K562 (cell line): ENCODE measurements at regions not wholly inside any gene's neighbourhood (a gene's known extent, or its start where the extent isn't known, plus 50 kb on each side); places are given as distances from the start of the nearest gene placed in this dataset.

Experiments used
- ATAC-seq: fragments of 200-7000 bp; cut with Tn5 transposase; 3 replicates; pipeline ENCODE4 v1.9.1; 2020; ENCODE audit warnings: moderate library complexity
- BruUV-seq: library from RNA; stranded (reverse); fragments of 400-500 nt; replicated peaks from 2 replicates; lab custom pipeline; 2021; lab: Mats Ljungman, UMichigan
- CTCF ChIA-PET: fragments of 300-600 bp; formaldehyde crosslinking; extraction: SDS; loops from one replicate; lab custom pipeline; 2021; ENCODE audit warnings: low intra/inter-chr PET ratio; lab: Yijun Ruan, JAX
- POLR2A ChIA-PET: fragments of 300-600, 350-650 bp; sonication (Branson Sonifier 250); formaldehyde crosslinking; extraction: SDS; loops from one replicate; lab custom pipeline; 2021; ENCODE audit warnings: antibody characterized with exemption, inconsistent platforms; lab: Yijun Ruan, JAX
- DNase-seq, 4 experiments: peaks; one replicate each; pipeline versions ENCODE4 v3.0.0 to v3.0.0-alpha.2; 2011 to 2018; ENCODE audit warnings: low spot score in 3 of 4, mixed read lengths in 3 of 4; ENCODE audit errors: extremely low read depth in 1 of 4
- FAIRE-seq: peaks from 2 replicates; lab custom pipeline; 2011; peaks lifted over from hg19 to GRCh38; lab: Jason Lieb, UNC
- H2AFZ ChIP-seq: 2 replicates; pipeline ENCODE4 v1.6.0; 2011; ENCODE audit warnings: low read depth, low read length, control low read depth, inconsistent platforms
- H3K27ac ChIP-seq: fragments of 200-600 bp; 3 replicates; pipeline ENCODE4 v1.8.0; 2011; ENCODE audit warnings: low read depth, mild to moderate bottlenecking, control low read depth, inconsistent platforms, low read length, moderate library complexity, mixed read lengths; ENCODE audit errors: extremely low read depth
- H3K27me3 ChIP-seq, 2 experiments: fragments of 300-600 bp in 1 of 2; 2 replicates in 1 of 2; 3 replicates in 1 of 2; pipeline versions ENCODE4 v1.6.0 to v1.8.0; 2011; ENCODE audit warnings: inconsistent platforms in 2 of 2, low read length in 2 of 2, mild to moderate bottlenecking in 1 of 2, mixed read lengths in 1 of 2, moderate library complexity in 1 of 2; ENCODE audit not compliant: control insufficient read depth in 2 of 2, insufficient read depth in 2 of 2
- H3K36me3 ChIP-seq: fragments of 300-600 bp; 3 replicates; pipeline ENCODE4 v1.8.0; 2011; ENCODE audit warnings: mild to moderate bottlenecking, low read length, inconsistent platforms; ENCODE audit not compliant: control insufficient read depth, insufficient read depth
- H3K4me1 ChIP-seq, 2 experiments: fragments of 200-600 bp in 1 of 2; replicated peaks in 1 of 2; 2 replicates in 1 of 2; 3 replicates in 1 of 2; pipeline versions ENCODE4 v1.5.1 to v1.8.0; 2011; ENCODE audit warnings: inconsistent platforms in 2 of 2, low read length in 2 of 2, mild to moderate bottlenecking in 1 of 2, mixed read lengths in 1 of 2, moderate library complexity in 1 of 2; ENCODE audit not compliant: control insufficient read depth in 2 of 2, insufficient read depth in 2 of 2
- H3K4me2 ChIP-seq: 2 replicates; pipeline ENCODE4 v1.6.1; 2011; ENCODE audit warnings: low read length, control low read depth, inconsistent platforms, mixed read lengths; ENCODE audit not compliant: insufficient read depth
- H3K4me3 ChIP-seq: fragments of 200-600 bp; sonication (generic), shearing (Covaris generic); 2 replicates; pipeline ENCODE4 v1.5.1; 2016; ENCODE audit warnings: control low read depth, inconsistent platforms
- H3K79me2 ChIP-seq: fragments of 200-600 bp; 3 replicates; pipeline ENCODE4 v1.8.0; 2011; ENCODE audit warnings: low read length, inconsistent platforms; ENCODE audit not compliant: control insufficient read depth, insufficient read depth
- H3K9ac ChIP-seq, 2 experiments: 2 replicates each; pipeline versions ENCODE4 v1.6.0 to v1.6.1; 2011; ENCODE audit warnings: low read depth in 2 of 2, low read length in 2 of 2, control low read depth in 1 of 2, inconsistent platforms in 1 of 2, mild to moderate bottlenecking in 1 of 2, mixed read lengths in 1 of 2; ENCODE audit not compliant: insufficient read depth in 1 of 2
- H3K9me1 ChIP-seq: one replicate; pipeline ENCODE4 v1.6.0; 2011; ENCODE audit warnings: inconsistent platforms, mild to moderate bottlenecking, low read length, moderate library complexity; ENCODE audit not compliant: control insufficient read depth, insufficient read depth
- H3K9me3 ChIP-seq: replicated peaks from 2 replicates; pipeline ENCODE4 v1.5.1; 2011; ENCODE audit warnings: low read depth, low read length, inconsistent platforms; ENCODE audit not compliant: control insufficient read depth, insufficient read depth
- H4K20me1 ChIP-seq: replicated peaks from 2 replicates; pipeline ENCODE4 v1.6.1; 2011; ENCODE audit warnings: low read length, inconsistent platforms, mixed read lengths; ENCODE audit not compliant: control insufficient read depth, insufficient read depth
- BACH1 ChIP-seq: fragments of 200-800 bp; sonication (Bioruptor generic); IDR thresholded peaks from 2 replicates; pipeline ENCODE4 v1.6.1; 2016; ENCODE audit warnings: missing genetic modification characterization, missing compliant biosample characterization
- CHD2 ChIP-seq: IDR thresholded peaks from 2 replicates; pipeline ENCODE4 v1.6.1; 2011; ENCODE audit warnings: low read depth, low read length
- GTF2A2 ChIP-seq: IDR thresholded peaks from 2 replicates; pipeline ENCODE4 v1.6.1; 2016; ENCODE audit warnings: mild to moderate bottlenecking, missing genetic modification characterization, missing compliant biosample characterization
- HNRNPLL ChIP-seq: fragments of 200-400 bp; formaldehyde crosslinking; IDR thresholded peaks from 2 replicates; pipeline ENCODE4 v1.6.1; 2017; ENCODE audit warnings: low read length, low read depth, mild to moderate bottlenecking; ENCODE audit not compliant: poor library complexity, severe bottlenecking
- LARP7 ChIP-seq: fragments of 450-650 bp; IDR thresholded peaks from 2 replicates; pipeline ENCODE4 v1.6.1; 2016
- MXD1 ChIP-seq: fragments of 250-450 bp; sonication (Bioruptor Pico); IDR thresholded peaks from 2 replicates; pipeline ENCODE4 v1.8.0; 2021; ENCODE audit warnings: borderline replicate concordance, mild to moderate bottlenecking, moderate library complexity; ENCODE audit not compliant: poor library complexity, severe bottlenecking
- POLR2A ChIP-seq: fragments of 450-650 bp; conservative IDR thresholded peaks from 2 replicates; pipeline ENCODE4 v1.6.1; 2016
- SMARCC2 ChIP-seq: fragments of 450-650 bp; IDR thresholded peaks from 2 replicates; pipeline ENCODE4 v1.6.1; 2017; ENCODE audit warnings: antibody characterized with exemption, moderate library complexity, mild to moderate bottlenecking, low read depth
- TCFL5 ChIP-seq: fragments of 250-450 bp; sonication (Bioruptor Pico); conservative IDR thresholded peaks from 2 replicates; pipeline ENCODE4 v1.6.1; 2021; ENCODE audit warnings: mild to moderate bottlenecking, moderate library complexity, matching md5 sums
- U2AF1 ChIP-seq: fragments of 200-400 bp; formaldehyde crosslinking; optimal IDR thresholded peaks from 2 replicates; pipeline ENCODE3; 2017; ENCODE audit warnings: mild to moderate bottlenecking, low read depth, low read length, moderate library complexity
- ZC3H11A ChIP-seq: IDR thresholded peaks from 2 replicates; pipeline ENCODE4 v1.6.1; 2012; ENCODE audit warnings: low read depth, low read length, improper control_type of control experiment
- ZFP1 ChIP-seq: fragments of 450-650 bp; formaldehyde crosslinking; IDR thresholded peaks from 2 replicates; pipeline ENCODE4 v1.4.0; 2020; ENCODE audit warnings: mild to moderate bottlenecking, mixed read lengths
- WGBS: fragments of 100-300 bp; shearing (Covaris generic); methylation state at CpG from one replicate; pipeline ENCODE4 v1.1.6; 2016; ENCODE audit warnings: low coverage, mixed read lengths; ENCODE audit not compliant: insufficient coverage; ENCODE audit errors: missing lambda C conversion rate; 5-methylcytosine and 5-hydroxymethylcytosine counted together
- in situ Hi-C: fragments of 300-500 bp; cut with MboI; formaldehyde crosslinking; loops from 4 replicates; pipeline ENCODE4 v1.15.0; 2018; ENCODE audit warnings: inconsistent platforms, mixed read lengths
- intact Hi-C: fragments of 100-400 bp; cut with micrococcal nuclease; formaldehyde crosslinking; loops from 2 replicates; pipeline ENCODE4 v1.14.2; 2022

- Histone ChIP-seq H3K4me1 (no peaks in the 10 kb centered on the region), H3K79me2 (no peaks in the 10 kb centered on the region), H3K9ac (no peak overlapping the region), H3K4me2 (no peak overlapping the region), H3K9me3 (no peaks in the 10 kb centered on the region), H3K36me3 (no peaks in the 10 kb centered on the region), H3K9me1 (no peaks in the 10 kb centered on the region), H3K27ac (no peak overlapping the region), H4K20me1 (no peaks in the 10 kb centered on the region), H3K27me3 (no peaks in the 10 kb centered on the region), H3K4me3 (no peak overlapping the region), H2AFZ (no peak overlapping the region)
- in situ Hi-C loops (no loop called here), intact Hi-C loops (no loop called here)
- 0% methylated on average over 2 of the region's 2 CpGs for WGBS
- no peak for DNase-seq
- TF ChIP-seq HNRNPLL (no peak), BACH1 (tag) (no peak), U2AF1 (no peak), SMARCC2 (no peak), TCFL5 (no peak), MXD1 (no peak), ZC3H11A (no peak), ZFP1 (CRISPR knock-in tag) (no peak), CHD2 (no peak), LARP7 (no peak), GTF2A2 (tag) (no peak), POLR2A (no peak)
- ATAC-seq, result no peak
- BruUV-seq, result no TSS peak
- ChIA-PET CTCF (no interaction called here), POLR2A (interaction anchor here (0.6 kb wide), 1 partner anchor 100 kb away, joined by 3 read pairs; no protein-coding TSS in a partner anchor)
- FAIRE-seq, result no peak
Observed at GRCh38 chr18:45481821-45482220, 133.5 kb upstream of the SLC14A2 start.
